Endothelial cell (in vitro differentiated cells): ENCODE measurements at regions not wholly inside any gene's neighbourhood (a gene's known extent, or its start where the extent isn't known, plus 50 kb on each side); places are given as distances from the start of the nearest gene placed in this dataset.

Experiments used
- DNase-seq: peaks from one replicate; pipeline ENCODE4 v3.0.0; 2021; ENCODE audit warnings: low spot score
- H3K27ac Mint-ChIP-seq: one replicate; pipeline ENCODE4 v1.8.0; 2021; ENCODE audit warnings: mixed read lengths, inconsistent platforms; ENCODE audit not compliant: unreplicated experiment
- H3K27me3 Mint-ChIP-seq: one replicate; pipeline ENCODE4 v1.8.0; 2021; ENCODE audit warnings: mild to moderate bottlenecking, moderate library complexity, mixed read lengths, inconsistent platforms; ENCODE audit not compliant: unreplicated experiment
- H3K36me3 Mint-ChIP-seq: one replicate; pipeline ENCODE4 v1.8.0; 2021; ENCODE audit warnings: mild to moderate bottlenecking, low read depth, mixed read lengths, inconsistent platforms; ENCODE audit not compliant: unreplicated experiment
- H3K4me1 Mint-ChIP-seq: one replicate; pipeline ENCODE4 v1.8.0; 2021; ENCODE audit warnings: mild to moderate bottlenecking, mixed read lengths, inconsistent platforms; ENCODE audit not compliant: unreplicated experiment
- H3K4me3 Mint-ChIP-seq: one replicate; pipeline ENCODE4 v1.8.0; 2021; ENCODE audit warnings: mild to moderate bottlenecking, mixed read lengths, inconsistent platforms; ENCODE audit not compliant: unreplicated experiment
- H3K9me3 Mint-ChIP-seq: one replicate; pipeline ENCODE4 v1.8.0; 2021; ENCODE audit warnings: mixed read lengths, inconsistent platforms; ENCODE audit not compliant: unreplicated experiment
- CTCF ChIP-seq: fragments of 200-600 bp; sonication (generic); IDR thresholded peaks from one replicate; pipeline ENCODE4 v1.5.0; 2021; ENCODE audit warnings: antibody characterized with exemption; ENCODE audit not compliant: unreplicated experiment

GRCh38 chr13:33644581-33645543 is 173.1 kb upstream of the RFC3 start:
- H3K9me3 Mint-ChIP-seq = no peaks in the 10 kb centered on the region
- H3K4me3 Mint-ChIP-seq = no peak overlapping the region
- no peaks in the 10 kb centered on the region for H3K36me3 Mint-ChIP-seq
- TF ChIP-seq CTCF = no peak
- H3K27ac Mint-ChIP-seq = no peak overlapping the region
- H3K27me3 Mint-ChIP-seq = peaks cover 4% of the 10 kb centered on the region
- no peak for DNase-seq
- H3K4me1 Mint-ChIP-seq = peaks cover 26% of the 10 kb centered on the region

- Mint-ChIP-seq H3K4me1 (peaks cover 16% of the 10 kb centered on the region), H3K36me3 (no peaks in the 10 kb centered on the region), H3K27ac (no peak overlapping the region), H3K27me3 (peaks cover 4% of the 10 kb centered on the region), H3K4me3 (no peak overlapping the region), H3K9me3 (no peaks in the 10 kb centered on the region)
- TF ChIP-seq CTCF = no peak
- DNase-seq = no peak
These were observed 172.1 kb upstream of the RFC3 start for GRCh38 chr13:33645591-33646554.

DNA sequence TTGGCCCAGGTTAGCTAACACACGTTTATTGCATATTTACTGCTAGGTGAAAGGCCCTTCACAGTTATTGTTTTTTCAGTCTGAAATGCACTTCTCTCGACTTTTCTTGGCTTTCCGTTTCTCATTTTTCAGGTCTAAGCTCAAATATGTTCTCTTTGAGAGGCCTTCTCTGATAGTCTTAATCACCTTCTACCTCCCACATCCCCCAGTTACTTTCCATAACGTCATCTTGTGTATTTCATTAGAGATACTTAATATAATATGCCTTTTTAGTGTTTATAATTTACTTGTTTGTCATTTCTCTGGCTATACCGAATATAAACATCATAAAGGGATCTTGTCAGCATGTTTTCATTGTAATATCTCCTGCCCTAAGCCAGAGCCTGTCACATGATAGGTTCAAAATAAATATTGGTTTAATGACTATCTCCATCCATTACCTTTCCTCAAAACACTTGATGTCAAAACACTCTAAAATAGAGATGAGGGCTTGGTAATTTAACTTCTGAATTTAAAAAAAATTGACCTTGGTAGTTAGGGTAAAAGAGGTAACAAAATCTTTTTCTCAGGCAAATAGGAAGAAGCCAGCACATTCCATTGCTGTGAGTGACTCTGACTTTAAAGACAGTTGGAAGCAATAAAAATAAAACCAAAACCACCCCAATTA is 168.6 kb upstream of the RFC3 start:
- H3K27ac Mint-ChIP-seq = no peak overlapping the region
- H3K4me3 Mint-ChIP-seq = no peak overlapping the region

DNA sequence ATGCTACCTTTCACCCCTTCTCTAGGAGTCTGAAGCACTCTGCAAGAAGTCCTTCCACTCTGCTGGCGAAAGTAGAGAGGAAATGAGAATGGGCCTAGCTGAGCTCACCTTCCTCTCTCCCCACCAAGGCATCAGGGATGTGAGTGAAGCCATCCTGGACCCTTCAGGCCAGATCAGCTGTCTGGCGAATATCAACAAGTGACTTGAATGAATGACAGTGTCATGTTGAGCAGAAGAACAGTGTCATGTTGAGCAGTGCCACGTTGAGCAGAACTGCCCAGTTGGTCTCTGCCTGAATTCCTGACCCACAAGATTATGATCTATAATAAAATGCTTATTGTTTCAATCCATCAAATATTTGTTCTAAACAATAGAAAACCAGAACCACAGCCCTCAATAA is 166.2 kb upstream of the RFC3 start:
- Mint-ChIP-seq H3K4me1 (no peaks in the 10 kb centered on the region), H3K27ac (no peak overlapping the region), H3K4me3 (no peak overlapping the region), H3K36me3 (no peaks in the 10 kb centered on the region), H3K27me3 (no peaks in the 10 kb centered on the region), H3K9me3 (no peaks in the 10 kb centered on the region)
- TF ChIP-seq CTCF = no peak
- no peak for DNase-seq

More for the DNA sequence above, 168.6 kb upstream of the RFC3 start:
- no peaks in the 10 kb centered on the region for H3K36me3 Mint-ChIP-seq
- DNase-seq = no peak
- no peaks in the 10 kb centered on the region for H3K9me3 Mint-ChIP-seq
- no peak for TF ChIP-seq CTCF
- H3K27me3 Mint-ChIP-seq = no peaks in the 10 kb centered on the region
- H3K4me1 Mint-ChIP-seq = no peaks in the 10 kb centered on the region
